GM21717 (cell line): ENCODE measurements at regions not wholly inside any gene's neighbourhood (a gene's known extent, or its start where the extent isn't known, plus 50 kb on each side); places are given as distances from the start of the nearest gene placed in this dataset.

Experiments
- ATAC-seq: cut with Tn5 transposase; IDR thresholded peaks from one replicate; pipeline ENCODE4 v1.9.1; 2021; ENCODE audit warnings: mild to moderate bottlenecking, moderate library complexity; ENCODE audit not compliant: unreplicated experiment

GRCh38 chr14:78071016-78071549 lies 99.1 kb upstream of the NRXN3 start:
- ATAC-seq = no peak

- no peak for ATAC-seq
These were observed 97.1 kb upstream of the NRXN3 start for GRCh38 chr14:78073028-78073427.

GRCh38 chr14:78074561-78074960 lies 95.6 kb upstream of the NRXN3 start:
- no peak for ATAC-seq

GRCh38 chr14:78075033-78075432 lies 95.1 kb upstream of the NRXN3 start:
- ATAC-seq = no peak

- ATAC-seq = no peak
These were observed 94.5 kb upstream of the NRXN3 start for GRCh38 chr14:78075555-78076277.

GRCh38 chr14:78081245-78081644 lies 88.9 kb upstream of the NRXN3 start:
- ATAC-seq = no peak

GRCh38 chr14:78083837-78084236 lies 86.3 kb upstream of the NRXN3 start:
- no peak for ATAC-seq

- ATAC-seq = no peak
These were observed 83.8 kb upstream of the NRXN3 start for GRCh38 chr14:78086342-78086741.

GRCh38 chr14:78088916-78089315 lies 81.3 kb upstream of the NRXN3 start:
- no peak for ATAC-seq

- no peak for ATAC-seq
These were observed 79.3 kb upstream of the NRXN3 start for GRCh38 chr14:78090864-78091263.

- ATAC-seq = no peak
These were observed 78.8 kb upstream of the NRXN3 start for GRCh38 chr14:78091361-78091760.

- ATAC-seq = no peak
These were observed 78.1 kb upstream of the NRXN3 start for GRCh38 chr14:78092040-78092439.

- ATAC-seq = no peak
These were observed 66.9 kb upstream of the NRXN3 start for GRCh38 chr14:78103271-78103670.

GRCh38 chr14:78104160-78104559 lies 66.0 kb upstream of the NRXN3 start:
- no peak for ATAC-seq

GRCh38 chr14:78104655-78105054 lies 65.5 kb upstream of the NRXN3 start:
- ATAC-seq = no peak

GRCh38 chr14:78106381-78106780 lies 63.8 kb upstream of the NRXN3 start:
- no peak for ATAC-seq

GRCh38 chr14:78107166-78107565 lies 63.0 kb upstream of the NRXN3 start:
- ATAC-seq = no peak

- no peak for ATAC-seq
These were observed 50.7 kb upstream of the NRXN3 start for GRCh38 chr14:78119440-78119839.
